GM23248 (cell line): ENCODE measurements at regions not wholly inside any gene's neighbourhood (a gene's known extent, or its start where the extent isn't known, plus 50 kb on each side); places are given as distances from the start of the nearest gene placed in this dataset.

Experiments
- DNase-seq: peaks from one replicate; pipeline ENCODE4 v3.0.0-alpha.2; 2015
- H2AFZ ChIP-seq: fragments of 200-600 bp; sonication (generic); 2 replicates; pipeline ENCODE4 v1.6.1; 2016; ENCODE audit warnings: antibody characterized with exemption
- H3F3A ChIP-seq: fragments of 200-600 bp; sonication (generic); 2 replicates; pipeline ENCODE4 v1.6.1; 2016; ENCODE audit warnings: mild to moderate bottlenecking, antibody characterized with exemption, mixed run types; ENCODE audit not compliant: insufficient read depth
- H3K27ac ChIP-seq: fragments of 200-600 bp; sonication (generic); 2 replicates; pipeline ENCODE4 v1.5.1; 2016; ENCODE audit warnings: mild to moderate bottlenecking
- H3K27me3 ChIP-seq: fragments of 200-600 bp; sonication (generic); replicated peaks from 2 replicates; pipeline ENCODE4 v1.6.1; 2016; ENCODE audit warnings: mild to moderate bottlenecking; ENCODE audit not compliant: insufficient read depth
- H3K36me3 ChIP-seq: fragments of 200-600 bp; sonication (generic); 2 replicates; pipeline ENCODE4 v1.6.1; 2016; ENCODE audit warnings: low read depth, mild to moderate bottlenecking
- H3K4me1 ChIP-seq: fragments of 200-600 bp; sonication (generic); 2 replicates; pipeline ENCODE4 v1.6.1; 2016; ENCODE audit warnings: mild to moderate bottlenecking; ENCODE audit not compliant: insufficient read depth
- H3K4me2 ChIP-seq: fragments of 200-600 bp; sonication (generic); one replicate; pipeline ENCODE4 v1.6.1; 2016; ENCODE audit warnings: mild to moderate bottlenecking; ENCODE audit not compliant: unreplicated experiment
- H3K4me3 ChIP-seq: fragments of 200-600 bp; sonication (generic); 2 replicates; pipeline ENCODE4 v1.5.1; 2016; ENCODE audit warnings: mild to moderate bottlenecking
- H3K79me2 ChIP-seq: fragments of 200-600 bp; sonication (generic); 2 replicates; pipeline ENCODE4 v1.6.1; 2016; ENCODE audit warnings: mild to moderate bottlenecking; ENCODE audit not compliant: insufficient read depth
- H3K9ac ChIP-seq: fragments of 200-600 bp; sonication (generic); 2 replicates; pipeline ENCODE4 v1.6.1; 2016; ENCODE audit warnings: mild to moderate bottlenecking
- H3K9me2 ChIP-seq: fragments of 200-600 bp; sonication (generic); 2 replicates; pipeline ENCODE4 v1.6.1; 2016; ENCODE audit warnings: mixed run types, mild to moderate bottlenecking, moderate library complexity; ENCODE audit not compliant: insufficient read depth
- H3K9me3 ChIP-seq: fragments of 200-600 bp; sonication (generic); one replicate; pipeline ENCODE4 v1.6.1; 2017; ENCODE audit warnings: low read depth
- H4K20me1 ChIP-seq: fragments of 200-600 bp; sonication (generic); 2 replicates; pipeline ENCODE4 v1.6.0; 2016; ENCODE audit not compliant: insufficient read depth
- EZH2 ChIP-seq: fragments of 200-600 bp; sonication (generic); IDR thresholded peaks from 2 replicates; pipeline ENCODE4 v1.6.1; 2018; ENCODE audit warnings: antibody characterized with exemption, mild to moderate bottlenecking; ENCODE audit not compliant: insufficient read depth, poor library complexity, severe bottlenecking
- EZH2phosphoT487 ChIP-seq: fragments of 200-600 bp; sonication (generic); IDR thresholded peaks from 2 replicates; pipeline ENCODE4 v1.6.1; 2018; ENCODE audit warnings: antibody characterized with exemption, moderate library complexity, mild to moderate bottlenecking, low read depth; ENCODE audit not compliant: insufficient read depth
- WGBS, 2 experiments: methylation state at CpG; one replicate each; pipeline ENCODE4 v1.1.6; 2015 to 2017; ENCODE audit warnings: low lambda C conversion rate in 2 of 2, low coverage in 1 of 2; ENCODE audit errors: missing lambda C conversion rate in 2 of 2; 5-methylcytosine and 5-hydroxymethylcytosine counted together
- in situ Hi-C: fragments of 300-500 bp; cut with MboI; formaldehyde crosslinking; loops from 2 replicates; pipeline ENCODE4 v1.15.0; 2020

DNA sequence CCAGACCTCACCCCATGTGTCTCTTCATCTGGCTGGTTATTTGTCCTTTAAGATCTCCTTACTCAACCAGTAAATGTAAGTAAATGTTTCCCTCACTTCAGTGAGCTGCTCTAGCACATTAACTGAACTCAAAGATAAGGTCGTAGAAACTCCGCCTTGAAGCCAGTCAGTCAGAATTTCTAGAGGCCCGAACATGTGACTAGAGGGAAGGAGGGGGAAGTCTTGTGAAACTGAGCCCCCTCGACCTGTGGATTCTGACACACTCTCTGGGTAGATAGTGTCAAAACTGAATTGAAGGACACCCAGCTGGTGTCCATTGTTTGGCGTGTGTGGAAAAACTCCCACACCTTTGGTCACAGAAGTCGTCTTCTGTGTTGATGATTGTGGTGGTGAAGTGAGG lies 933.9 kb downstream of the ADGRL3 start:
- H3K79me2 ChIP-seq: no peaks in the 10 kb centered on the region
- H2AFZ ChIP-seq: no peak overlapping the region
- no peaks in the 10 kb centered on the region for H4K20me1 ChIP-seq
- no peaks in the 10 kb centered on the region for H3K9me2 ChIP-seq
- DNase-seq: no peak
- H3K4me2 ChIP-seq: no peak overlapping the region
- H3K4me1 ChIP-seq: no peaks in the 10 kb centered on the region
- WGBS, 2 experiments: 33 to 37% methylated on average over 6 of the region's 6 CpGs
- TF ChIP-seq EZH2: no peak
- no peak for TF ChIP-seq EZH2phosphoT487
- no peaks in the 10 kb centered on the region for H3K36me3 ChIP-seq
- H3K9ac ChIP-seq: no peak overlapping the region
- no peaks in the 10 kb centered on the region for H3K9me3 ChIP-seq
- in situ Hi-C loops: no loop called here
- no peaks in the 10 kb centered on the region for H3F3A ChIP-seq
- no peak overlapping the region for H3K4me3 ChIP-seq
- H3K27me3 ChIP-seq: no peaks in the 10 kb centered on the region
- H3K27ac ChIP-seq: no peak overlapping the region

DNA sequence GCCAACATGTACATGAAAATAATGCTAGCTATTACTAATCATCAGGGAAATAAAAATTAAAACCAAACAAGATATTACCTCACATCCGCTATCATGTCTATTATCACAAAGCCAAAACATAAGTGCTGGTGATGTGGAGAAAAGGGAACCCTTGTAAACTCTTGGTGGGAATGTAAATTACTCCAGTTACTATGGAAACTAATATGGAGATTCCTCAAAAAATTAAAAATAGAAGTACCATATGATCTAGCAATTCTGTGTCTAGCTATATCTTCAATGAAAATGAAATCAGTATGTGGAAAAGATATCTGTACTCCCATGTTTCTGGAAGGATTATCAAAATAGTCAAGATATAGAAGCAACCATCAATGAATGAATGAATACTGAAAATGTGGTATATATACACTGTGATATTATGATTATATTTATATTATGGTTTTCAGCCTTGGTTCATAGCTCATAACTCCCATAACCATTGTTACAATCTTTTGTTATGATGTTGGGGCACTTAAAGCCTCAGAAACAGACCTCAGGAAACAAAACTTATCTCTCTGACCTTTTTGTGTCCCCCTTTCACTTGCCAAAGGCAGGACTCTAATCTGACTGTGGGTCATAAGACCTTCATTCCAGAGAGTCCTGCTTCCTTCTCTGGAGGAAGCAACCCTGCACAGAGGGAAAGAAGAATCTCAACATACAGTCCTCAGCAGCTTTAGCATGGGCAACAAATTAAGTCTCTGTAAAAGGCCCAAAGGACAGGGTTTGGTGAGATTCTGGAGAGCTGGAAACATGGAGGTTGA lies 933.2 kb downstream of the ADGRL3 start:
- WGBS, 2 experiments: 40 to 53% methylated on average over 1 of the region's 1 CpG
- no peaks in the 10 kb centered on the region for H3F3A ChIP-seq
- H3K4me2 ChIP-seq: no peak overlapping the region
- H4K20me1 ChIP-seq: no peaks in the 10 kb centered on the region
- H3K27me3 ChIP-seq: no peaks in the 10 kb centered on the region
- in situ Hi-C loops: no loop called here
- no peaks in the 10 kb centered on the region for H3K9me2 ChIP-seq
- no peaks in the 10 kb centered on the region for H3K9me3 ChIP-seq
- H3K4me3 ChIP-seq: no peak overlapping the region
- TF ChIP-seq EZH2phosphoT487 (no peak), EZH2 (no peak)
- no peaks in the 10 kb centered on the region for H3K36me3 ChIP-seq
- H3K9ac ChIP-seq: no peak overlapping the region
- no peak overlapping the region for H3K27ac ChIP-seq
- H2AFZ ChIP-seq: no peak overlapping the region
- no peaks in the 10 kb centered on the region for H3K4me1 ChIP-seq
- H3K79me2 ChIP-seq: no peaks in the 10 kb centered on the region
- DNase-seq: no peak

DNA sequence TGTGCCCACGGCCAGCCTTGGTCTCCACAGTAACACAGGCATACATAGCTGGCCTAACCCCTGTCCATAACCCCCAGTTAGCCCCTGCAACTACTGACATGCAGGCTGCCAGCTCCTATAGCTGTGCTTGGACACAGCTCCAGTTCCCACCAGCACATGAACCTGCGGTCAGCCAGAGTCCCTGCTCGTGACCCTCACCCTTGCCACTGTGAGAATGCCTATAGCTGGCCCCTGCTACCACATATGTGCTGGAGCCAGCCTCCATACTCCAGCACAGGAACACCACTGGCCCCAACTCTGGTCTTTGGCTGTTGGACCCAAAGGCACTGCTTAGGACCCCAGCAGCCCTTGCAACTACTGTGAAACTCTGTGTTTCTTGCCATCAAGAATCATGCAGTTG lies 930.9 kb downstream of the ADGRL3 start:
- Histone ChIP-seq H4K20me1 (no peaks in the 10 kb centered on the region), H3K9me2 (no peaks in the 10 kb centered on the region), H3K27me3 (no peaks in the 10 kb centered on the region), H3K27ac (no peak overlapping the region), H3K36me3 (no peaks in the 10 kb centered on the region), H2AFZ (no peak overlapping the region), H3K9ac (no peak overlapping the region), H3K4me1 (no peaks in the 10 kb centered on the region), H3K79me2 (no peaks in the 10 kb centered on the region), H3K9me3 (no peaks in the 10 kb centered on the region), H3K4me3 (no peak overlapping the region), H3F3A (no peaks in the 10 kb centered on the region), H3K4me2 (no peak overlapping the region)
- in situ Hi-C loops: no loop called here
- whole genome bisulfite sequencing, 2 experiments: 20 to 30% methylated on average over 3 of the region's 3 CpGs
- no peak for TF ChIP-seq EZH2phosphoT487
- no peak for TF ChIP-seq EZH2
- no peak for DNase-seq

DNA sequence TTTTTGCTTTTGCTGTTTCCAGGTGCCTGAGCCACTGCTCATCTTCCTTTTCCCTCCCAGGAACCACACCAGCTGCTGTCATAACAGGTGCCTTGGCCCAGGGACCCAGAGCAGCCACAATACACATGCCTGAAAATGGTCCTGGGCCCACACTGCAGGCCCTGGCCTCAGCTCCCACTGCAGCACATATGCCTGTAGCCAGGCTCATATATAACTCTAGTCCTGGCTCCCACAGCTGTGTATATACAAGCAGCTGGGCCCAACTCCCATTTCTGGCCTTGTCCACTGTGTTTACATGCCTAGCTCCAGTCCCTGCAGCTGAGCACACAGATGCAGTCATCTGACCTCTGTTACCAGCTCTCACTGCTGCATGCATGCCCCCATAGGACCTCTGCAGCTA lies 930.5 kb downstream of the ADGRL3 start:
- in situ Hi-C loops: no loop called here
- H2AFZ ChIP-seq: no peak overlapping the region

DNA sequence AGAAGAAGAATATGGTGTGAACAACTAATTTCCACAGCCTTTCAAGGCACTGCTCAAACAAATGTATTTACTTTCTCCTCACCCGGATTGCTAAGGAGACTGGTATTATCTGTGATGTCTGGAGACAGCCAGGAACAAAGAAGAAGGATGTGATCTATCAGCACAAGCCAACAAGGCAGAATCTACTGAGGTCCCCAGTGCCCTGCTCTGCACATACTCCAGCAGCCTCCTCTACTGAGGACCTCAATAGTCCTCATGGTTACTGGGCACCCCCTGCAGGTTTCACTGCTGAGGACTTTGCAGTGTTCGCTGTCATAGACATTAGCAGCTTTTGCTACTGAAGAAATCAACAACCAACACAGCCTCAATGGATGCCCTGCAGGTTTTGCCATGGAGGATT lies 930.1 kb downstream of the ADGRL3 start:
- Histone ChIP-seq H3K4me1 (no peaks in the 10 kb centered on the region), H3K9me2 (no peaks in the 10 kb centered on the region), H3K9ac (no peak overlapping the region), H3K27ac (no peak overlapping the region), H3K4me2 (no peak overlapping the region), H3K36me3 (no peaks in the 10 kb centered on the region), H2AFZ (no peak overlapping the region), H4K20me1 (no peaks in the 10 kb centered on the region), H3F3A (no peaks in the 10 kb centered on the region), H3K9me3 (no peaks in the 10 kb centered on the region), H3K27me3 (no peaks in the 10 kb centered on the region), H3K79me2 (no peaks in the 10 kb centered on the region), H3K4me3 (no peak overlapping the region)
- in situ Hi-C loops: no loop called here
- no peak for TF ChIP-seq EZH2phosphoT487
- TF ChIP-seq EZH2: no peak
- 7 to 15% methylated on average over 2 of the region's 2 CpGs for WGBS, 2 experiments
- DNase-seq: no peak

More for the DNA sequence above, 930.5 kb downstream of the ADGRL3 start:
- H3K9me2 ChIP-seq: no peaks in the 10 kb centered on the region
- H3K9me3 ChIP-seq: no peaks in the 10 kb centered on the region
- no peaks in the 10 kb centered on the region for H3K27me3 ChIP-seq
- no peak overlapping the region for H3K9ac ChIP-seq
- no peaks in the 10 kb centered on the region for H3K79me2 ChIP-seq
- H3K4me2 ChIP-seq: no peak overlapping the region
- no peaks in the 10 kb centered on the region for H3K4me1 ChIP-seq
- H4K20me1 ChIP-seq: no peaks in the 10 kb centered on the region
- H3K36me3 ChIP-seq: no peaks in the 10 kb centered on the region
- TF ChIP-seq EZH2 (no peak), EZH2phosphoT487 (no peak)
- no peak overlapping the region for H3K27ac ChIP-seq
- no peak overlapping the region for H3K4me3 ChIP-seq
- no peaks in the 10 kb centered on the region for H3F3A ChIP-seq
- DNase-seq: no peak
